GM06990 (cell line): ENCODE measurements at regions not wholly inside any gene's neighbourhood (a gene's known extent, or its start where the extent isn't known, plus 50 kb on each side); places are given as distances from the start of the nearest gene placed in this dataset.

ENCODE experiments used
- DNase-seq: peaks from one replicate; pipeline ENCODE4 v3.0.0-alpha.2; 2011; ENCODE audit not compliant: insufficient read length; ENCODE audit errors: extremely low read depth
- H3K27me3 ChIP-seq: replicated peaks from 2 replicates; pipeline ENCODE4 v1.6.0; 2011; ENCODE audit warnings: low read length; ENCODE audit not compliant: control insufficient read depth, insufficient read depth
- H3K36me3 ChIP-seq: 2 replicates; pipeline ENCODE4 v1.5.1; 2011; ENCODE audit warnings: low read length; ENCODE audit not compliant: control insufficient read depth, insufficient read depth
- H3K4me3 ChIP-seq: replicated peaks from 2 replicates; pipeline ENCODE4 v1.5.1; 2011; ENCODE audit warnings: low read depth, mild to moderate bottlenecking, control low read depth, low read length
- TF ChIP-seq, protein P1 (sequence below): IDR thresholded peaks from 2 replicates; pipeline ENCODE4 v1.5.1; 2011; ENCODE audit warnings: low read length, control low read depth, mild to moderate bottlenecking, inconsistent platforms; ENCODE audit not compliant: insufficient read depth, poor library complexity, severe bottlenecking

DNA sequence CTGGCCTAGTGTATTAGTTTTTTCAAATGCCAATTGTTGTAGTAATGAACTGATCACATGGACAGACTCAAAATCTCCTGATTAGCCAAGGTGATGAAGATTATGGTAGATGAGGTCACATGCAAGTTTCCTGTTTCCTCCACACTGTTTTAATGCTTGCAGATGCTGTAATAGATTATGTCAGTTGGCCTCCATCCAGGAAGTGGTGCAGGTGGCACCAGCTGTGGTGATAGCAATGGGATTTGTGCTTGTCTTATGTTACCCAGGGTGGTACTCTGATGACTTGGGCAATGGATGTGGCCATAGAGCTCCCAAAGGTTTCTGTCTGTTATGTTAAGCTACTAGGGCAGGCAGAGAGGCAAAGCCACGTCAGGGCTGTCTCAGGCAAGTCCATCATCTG, 332.9 kb upstream of the DDX18 start:
- Histone ChIP-seq H3K36me3 (no peaks in the 10 kb centered on the region), H3K4me3 (no peak overlapping the region), H3K27me3 (no peaks in the 10 kb centered on the region)
- DNase-seq: no peak
- TF ChIP-seq, protein P1, sequence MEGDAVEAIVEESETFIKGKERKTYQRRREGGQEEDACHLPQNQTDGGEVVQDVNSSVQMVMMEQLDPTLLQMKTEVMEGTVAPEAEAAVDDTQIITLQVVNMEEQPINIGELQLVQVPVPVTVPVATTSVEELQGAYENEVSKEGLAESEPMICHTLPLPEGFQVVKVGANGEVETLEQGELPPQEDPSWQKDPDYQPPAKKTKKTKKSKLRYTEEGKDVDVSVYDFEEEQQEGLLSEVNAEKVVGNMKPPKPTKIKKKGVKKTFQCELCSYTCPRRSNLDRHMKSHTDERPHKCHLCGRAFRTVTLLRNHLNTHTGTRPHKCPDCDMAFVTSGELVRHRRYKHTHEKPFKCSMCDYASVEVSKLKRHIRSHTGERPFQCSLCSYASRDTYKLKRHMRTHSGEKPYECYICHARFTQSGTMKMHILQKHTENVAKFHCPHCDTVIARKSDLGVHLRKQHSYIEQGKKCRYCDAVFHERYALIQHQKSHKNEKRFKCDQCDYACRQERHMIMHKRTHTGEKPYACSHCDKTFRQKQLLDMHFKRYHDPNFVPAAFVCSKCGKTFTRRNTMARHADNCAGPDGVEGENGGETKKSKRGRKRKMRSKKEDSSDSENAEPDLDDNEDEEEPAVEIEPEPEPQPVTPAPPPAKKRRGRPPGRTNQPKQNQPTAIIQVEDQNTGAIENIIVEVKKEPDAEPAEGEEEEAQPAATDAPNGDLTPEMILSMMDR: no peak

DNA sequence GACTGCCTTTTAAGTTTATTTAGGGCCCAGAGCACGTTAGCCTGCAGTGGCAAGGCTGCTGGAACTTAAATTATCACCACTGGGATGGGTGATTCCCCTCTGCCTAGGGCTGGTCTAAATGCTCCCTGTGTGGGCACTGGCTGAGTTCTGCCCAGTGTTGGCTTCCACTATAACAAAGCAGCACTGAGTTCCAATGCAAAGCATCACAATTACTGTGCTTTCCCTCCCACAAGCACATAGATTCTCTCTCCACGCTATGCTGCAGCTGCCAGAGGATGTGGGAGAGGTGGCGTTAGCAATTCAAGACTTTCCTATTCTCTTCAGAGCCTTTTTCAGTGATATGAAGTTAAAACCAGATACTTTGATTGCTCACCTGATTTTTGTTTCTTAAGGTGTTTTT, 328.9 kb upstream of the DDX18 start:
- DNase-seq: no peak
- Histone ChIP-seq H3K27me3 (no peaks in the 10 kb centered on the region), H3K36me3 (no peaks in the 10 kb centered on the region), H3K4me3 (no peak overlapping the region)
- TF ChIP-seq, protein P1: no peak

GRCh38 chr2:117486081-117486480, 328.4 kb upstream of the DDX18 start:
- TF ChIP-seq, protein P1: no peak
- Histone ChIP-seq H3K36me3 (no peaks in the 10 kb centered on the region), H3K4me3 (no peak overlapping the region), H3K27me3 (no peaks in the 10 kb centered on the region)
- DNase-seq: no peak

DNA sequence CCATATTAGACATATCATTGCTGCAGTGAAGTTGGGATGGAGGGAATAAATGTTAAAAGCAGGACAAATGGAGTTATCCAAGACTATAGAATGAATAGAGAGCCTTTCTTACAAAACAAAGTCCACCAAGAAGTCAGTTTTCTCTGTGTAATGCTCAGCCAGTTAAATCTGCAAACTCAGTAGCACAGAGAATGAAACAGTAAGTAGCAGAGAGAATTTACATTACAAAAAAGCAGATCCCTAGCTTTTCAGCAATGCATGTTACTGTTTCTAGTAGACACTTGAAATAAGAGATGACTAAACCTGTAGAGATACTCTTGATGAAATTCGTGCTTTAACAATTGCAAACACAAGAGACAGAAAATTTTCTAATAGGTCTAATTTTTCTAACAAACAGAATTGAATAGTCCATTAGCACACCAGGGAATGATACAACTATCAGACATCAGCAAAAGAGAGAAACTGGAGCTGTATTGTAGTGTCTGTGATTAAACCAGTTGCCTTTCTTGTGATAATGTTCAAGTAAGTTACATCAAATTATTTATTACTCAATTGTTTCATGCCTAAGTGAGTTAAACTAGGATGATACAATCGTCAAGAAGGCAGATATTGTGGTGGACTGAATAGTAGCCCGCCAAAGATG, 322.2 kb upstream of the DDX18 start:
- TF ChIP-seq, protein P1: no peak
- DNase-seq: no peak
- Histone ChIP-seq H3K4me3 (no peak overlapping the region), H3K27me3 (no peaks in the 10 kb centered on the region), H3K36me3 (no peaks in the 10 kb centered on the region)

DNA sequence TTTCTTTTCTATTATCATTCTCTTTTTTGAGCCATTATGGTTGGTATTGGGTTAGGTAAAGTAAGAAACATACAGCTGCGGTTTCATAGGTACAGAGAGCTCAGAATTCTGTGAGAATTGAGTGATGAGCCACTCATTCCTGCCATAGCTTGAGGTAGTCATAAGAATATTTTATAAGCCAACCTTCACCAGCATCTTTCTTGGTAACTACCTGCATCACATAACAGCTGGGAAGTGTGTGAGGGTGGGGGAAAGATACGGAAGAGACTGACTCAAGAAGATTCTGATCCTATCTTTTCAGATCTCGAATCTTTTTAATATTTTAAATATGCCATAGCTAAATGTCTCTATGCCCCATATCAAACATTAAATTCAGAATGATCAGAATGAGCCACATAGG, 313.8 kb upstream of the DDX18 start:
- no peaks in the 10 kb centered on the region for H3K36me3 ChIP-seq
- DNase-seq: no peak
- no peak overlapping the region for H3K4me3 ChIP-seq
- TF ChIP-seq, protein P1: no peak
- no peaks in the 10 kb centered on the region for H3K27me3 ChIP-seq

- Histone ChIP-seq H3K36me3 (no peaks in the 10 kb centered on the region), H3K27me3 (no peaks in the 10 kb centered on the region), H3K4me3 (no peak overlapping the region)
- DNase-seq: no peak
- TF ChIP-seq, protein P1: no peak
These were observed 312.4 kb upstream of the DDX18 start for GRCh38 chr2:117502121-117502520.
